Islet precursor cell (in vitro differentiated cells): ENCODE measurements at regions not wholly inside any gene's neighbourhood (a gene's known extent, or its start where the extent isn't known, plus 50 kb on each side); places are given as distances from the start of the nearest gene placed in this dataset.
A peak's percentile ranks its signal among the peaks of the same experiment; 100 is the strongest.

Source experiments
- DNase-seq: peaks from one replicate; pipeline ENCODE4 v3.0.0-alpha.2; 2018

GRCh38 chr18:48488388-48488850, 50.4 kb upstream of the CTIF start:
- peak; percentile 96 for DNase-seq

- no peak for DNase-seq
Measured at GRCh38 chr18:48486754-48487153, 52.1 kb upstream of the CTIF start.

- no peak for DNase-seq
Measured at GRCh38 chr18:48485828-48486405, 52.9 kb upstream of the CTIF start.

- DNase-seq = no peak
Measured at GRCh38 chr18:48481092-48481491, 57.7 kb upstream of the CTIF start.

DNA sequence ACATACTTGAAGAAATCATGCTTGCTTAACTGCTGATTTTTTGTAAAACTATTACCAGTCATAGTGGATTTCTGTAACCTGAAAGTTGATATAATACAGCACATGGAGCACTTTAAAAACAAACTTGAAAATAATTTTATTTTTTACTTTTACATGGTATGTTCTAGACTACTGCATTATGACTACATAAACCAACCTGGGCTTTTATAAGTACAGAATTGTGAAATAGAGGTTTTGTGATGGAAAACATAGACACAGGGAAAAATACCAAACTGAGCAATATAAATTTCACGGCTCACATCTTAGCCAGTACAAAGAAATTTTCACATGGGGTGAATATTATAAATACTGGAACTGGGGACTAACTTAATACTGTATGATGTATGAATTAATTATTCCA, 59.3 kb upstream of the CTIF start:
- no peak for DNase-seq

- DNase-seq = no peak
Measured at GRCh38 chr18:48477348-48477747, 61.5 kb upstream of the CTIF start.

- no peak for DNase-seq
Measured at GRCh38 chr18:48476550-48476917, 62.3 kb upstream of the CTIF start.

- peak; percentile 89 for DNase-seq
Measured at GRCh38 chr18:48475635-48476549, 62.9 kb upstream of the CTIF start.

- no peak for DNase-seq
Measured at GRCh38 chr18:48473816-48474215, 64.6 kb upstream of the ZBTB7C start.

DNA sequence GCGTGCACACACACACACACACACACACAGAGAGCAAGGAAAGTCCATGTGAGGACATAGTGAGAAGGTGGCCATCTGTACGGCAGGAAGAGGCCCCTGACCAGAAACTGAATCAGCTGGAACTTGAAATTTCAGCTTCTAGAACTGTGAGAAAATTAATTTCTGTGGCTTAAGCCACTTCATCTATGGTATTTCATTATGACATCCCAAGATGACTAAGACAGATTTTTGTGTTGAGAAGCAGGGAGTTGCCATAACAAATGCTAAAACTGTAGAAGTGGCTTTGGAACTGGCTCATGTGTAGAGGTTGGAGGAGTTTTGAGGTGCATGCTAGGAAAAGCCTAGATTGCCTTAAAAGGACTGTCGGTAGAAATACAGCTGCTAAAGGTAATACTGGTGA, 63.4 kb upstream of the ZBTB7C start:
- DNase-seq = no peak

DNA sequence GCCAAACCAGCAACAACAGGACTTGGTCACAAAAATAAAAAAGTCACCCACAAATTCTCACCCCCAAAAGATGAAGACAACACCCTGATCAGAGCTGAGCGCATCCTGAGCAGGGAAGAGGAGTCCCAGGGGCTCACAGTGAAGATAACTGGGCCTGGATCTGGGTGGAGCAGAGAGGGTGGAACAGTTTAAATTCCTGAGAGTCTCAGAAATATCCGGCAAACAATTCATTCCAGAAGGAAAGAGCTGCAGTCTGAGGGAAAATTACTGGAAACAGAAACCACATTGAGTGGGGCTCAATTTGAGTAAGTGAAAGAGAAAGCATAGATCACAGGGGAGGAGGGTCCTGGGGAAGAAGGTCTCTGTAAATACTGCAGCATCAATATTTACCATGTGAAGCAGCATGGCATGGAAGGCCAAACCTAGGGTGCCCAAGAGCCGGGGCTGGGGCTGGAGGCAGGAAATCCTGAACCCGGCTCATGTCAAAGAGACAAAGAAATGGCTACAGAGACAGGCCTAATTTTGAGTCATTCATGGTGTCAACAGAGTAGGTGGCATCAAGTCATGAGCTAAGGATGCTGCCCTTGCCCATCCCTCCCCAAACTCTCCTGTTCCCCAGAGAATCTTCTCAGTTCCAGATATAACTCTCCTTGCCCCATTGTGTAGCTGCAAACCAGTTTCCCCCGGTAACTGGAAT, 61.4 kb upstream of the ZBTB7C start:
- DNase-seq = no peak

DNA sequence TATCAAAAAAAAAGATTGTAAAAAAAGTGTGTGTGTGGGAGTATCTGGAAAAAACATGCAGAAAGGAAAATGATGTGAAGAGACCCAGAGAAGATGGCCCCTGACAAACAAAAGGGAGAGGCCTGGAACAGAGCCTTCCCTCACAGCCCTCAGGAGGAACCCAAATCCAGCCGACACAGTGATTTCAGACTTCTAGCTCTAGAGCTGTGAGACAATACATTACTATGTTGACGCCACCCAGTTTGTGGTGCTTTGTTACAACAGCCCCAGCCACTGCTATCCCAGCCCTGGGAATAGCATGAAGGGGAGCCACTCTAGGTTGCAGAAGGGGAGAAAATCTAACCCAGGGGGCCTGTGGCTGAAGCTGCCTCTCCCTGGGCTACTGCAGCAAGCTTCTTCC, 59.0 kb upstream of the ZBTB7C start:
- DNase-seq = no peak

DNA sequence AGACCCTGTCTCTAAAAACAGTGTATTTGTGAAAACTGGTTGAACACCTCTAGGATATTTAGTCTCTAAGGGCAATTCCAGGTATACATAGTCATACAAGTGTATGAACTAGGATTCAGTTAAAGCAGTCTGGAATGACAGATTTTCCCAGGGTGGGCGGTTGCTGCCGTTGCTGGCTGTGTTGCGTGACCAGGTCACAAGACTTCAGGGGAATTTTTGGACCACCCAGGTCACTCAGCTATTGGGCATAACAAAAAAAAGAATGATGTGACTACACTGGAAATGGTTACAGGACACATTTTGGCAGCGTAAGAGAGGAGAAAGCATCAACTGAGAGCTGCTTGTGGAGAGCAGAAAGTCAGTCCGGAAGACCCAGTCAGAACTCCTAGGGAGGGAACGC, 58.0 kb upstream of the ZBTB7C start:
- peak; percentile 18 for DNase-seq

DNA sequence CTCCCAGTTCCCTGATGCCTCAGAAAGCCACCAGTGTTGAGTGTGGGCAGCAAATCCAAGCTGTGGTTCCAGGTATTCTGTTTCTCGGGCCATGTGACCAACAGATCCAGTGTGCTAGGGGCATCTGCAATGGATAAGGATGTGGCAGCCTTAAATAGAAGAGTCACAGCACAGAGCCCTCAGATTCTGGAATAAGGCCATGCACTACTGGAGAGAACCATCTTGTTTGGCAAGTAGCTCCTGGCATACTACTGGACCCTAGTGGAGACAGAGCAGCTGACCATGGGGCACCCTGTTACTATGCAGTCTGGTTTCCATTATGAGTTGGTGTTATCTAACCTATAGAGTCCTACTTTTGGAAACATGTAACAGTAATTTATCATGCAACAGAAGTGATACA, 53.3 kb upstream of the ZBTB7C start:
- no peak for DNase-seq

- peak; percentile 24 for DNase-seq
Measured at GRCh38 chr18:48460929-48461583, 51.9 kb upstream of the ZBTB7C start.

GRCh38 chr18:48459465-48459864, 50.3 kb upstream of the ZBTB7C start:
- no peak for DNase-seq

GRCh38 chr18:48459016-48459415, 49.8 kb upstream of the ZBTB7C start:
- peak; percentile 22 for DNase-seq
